HG03045 (cell line): ENCODE measurements at regions not wholly inside any gene's neighbourhood (a gene's known extent, or its start where the extent isn't known, plus 50 kb on each side); places are given as distances from the start of the nearest gene placed in this dataset.
"Not testable (repeated sequence)": the region's sequence is repeated elsewhere in the genome, so short reads cannot be mapped to it uniquely, and the experiment has no call there.

Experiments used
- ATAC-seq: cut with Tn5 transposase; IDR thresholded peaks from one replicate; pipeline ENCODE4 v1.9.1; 2021; ENCODE audit warnings: mild to moderate bottlenecking, moderate library complexity; ENCODE audit not compliant: unreplicated experiment

DNA sequence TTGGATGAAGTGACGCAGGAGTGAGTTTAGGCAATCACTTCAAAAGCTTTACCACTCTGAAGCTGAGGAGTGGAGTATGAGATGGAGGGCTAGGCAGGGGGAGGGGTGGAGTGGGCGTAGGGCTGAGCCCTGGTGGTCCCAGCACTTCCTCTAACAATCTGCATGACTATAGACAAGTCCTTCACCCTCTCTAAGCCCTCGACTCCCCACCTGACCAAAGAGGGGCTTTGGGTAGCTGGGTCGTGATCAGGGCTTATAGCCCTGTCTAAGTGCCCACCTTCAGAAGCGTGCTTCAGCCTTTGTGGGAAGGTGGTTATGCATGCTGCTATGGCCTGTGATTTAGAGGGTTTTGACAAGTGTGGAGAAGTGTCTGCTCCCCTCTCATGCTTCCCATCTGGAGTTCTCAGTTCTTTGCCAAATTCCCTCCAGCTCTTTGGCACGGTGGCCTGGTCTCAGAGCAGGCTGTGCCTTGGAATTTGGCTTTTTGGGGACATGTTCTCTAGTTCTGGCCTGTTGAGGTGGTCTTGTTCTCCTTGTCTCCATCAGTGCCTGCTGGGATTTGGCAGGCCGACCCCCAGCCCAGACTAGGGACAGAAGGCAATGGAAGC, 53.0 kb downstream of the ACTBL2 start:
- ATAC-seq = no peak

GRCh38 chr5:57429021-57429420, 53.6 kb downstream of the ACTBL2 start:
- ATAC-seq = not testable (repeated sequence)

DNA sequence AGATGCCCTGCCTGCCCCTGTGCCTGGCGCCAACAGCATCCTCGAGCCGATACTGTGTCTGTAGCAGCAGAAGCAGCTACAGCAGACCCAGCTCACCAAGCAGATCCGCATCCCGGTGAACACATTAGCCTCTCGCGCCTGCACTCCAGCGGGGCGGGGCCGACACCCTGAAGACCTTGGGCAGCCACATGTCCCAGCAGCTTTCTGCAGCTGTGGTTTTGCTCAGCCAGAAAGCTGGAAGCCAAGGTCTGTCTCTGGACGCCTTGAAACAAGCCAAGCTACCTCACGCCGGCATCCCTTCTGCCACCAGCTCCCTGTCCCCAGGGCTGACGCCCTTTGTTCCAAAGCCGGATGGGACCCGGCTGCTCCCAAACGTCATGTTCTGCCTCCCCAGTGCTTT, 59.6 kb downstream of the ACTBL2 start:
- no peak for ATAC-seq

DNA sequence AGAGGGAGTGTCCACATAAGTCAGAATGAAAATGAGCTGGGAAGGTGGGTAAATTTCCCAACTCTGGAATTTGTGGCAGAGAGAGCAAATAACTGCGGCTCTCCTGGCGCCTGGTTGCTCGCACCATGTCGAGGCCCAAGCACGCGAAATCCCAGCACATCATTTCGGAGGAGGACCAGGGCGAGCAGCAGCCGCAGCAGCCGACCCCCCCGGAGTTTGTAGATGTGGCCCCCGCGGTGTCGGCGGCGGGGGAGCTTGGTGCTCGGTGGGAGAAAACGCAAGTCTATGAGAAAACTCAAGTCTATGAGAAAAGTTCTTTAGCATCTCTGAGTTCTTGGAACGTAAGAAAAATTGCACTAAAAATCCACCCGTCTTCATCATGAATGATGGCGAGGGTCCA, 60.3 kb downstream of the ACTBL2 start:
- ATAC-seq = no peak

- no peak for ATAC-seq
Measured at GRCh38 chr5:57420801-57421200, 61.8 kb downstream of the ACTBL2 start.

DNA sequence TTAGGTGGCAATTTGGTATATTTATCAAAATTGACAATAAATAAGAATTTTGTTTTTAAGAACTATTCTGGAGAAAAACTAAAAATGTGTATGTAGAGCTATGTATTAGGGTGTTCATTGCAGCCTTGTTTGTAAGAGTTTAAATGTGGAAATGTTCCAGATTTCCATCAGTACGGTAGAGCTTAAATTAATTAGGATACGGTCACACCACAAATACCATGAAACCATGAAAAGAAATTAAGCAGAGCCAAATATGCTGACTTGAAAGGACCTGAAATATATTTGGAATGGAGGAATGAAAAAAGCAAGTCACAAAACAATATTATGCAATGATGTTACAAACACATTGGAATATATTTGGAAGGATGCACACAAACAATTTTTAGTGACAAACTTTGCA, 64.6 kb downstream of the ACTBL2 start:
- ATAC-seq = no peak

DNA sequence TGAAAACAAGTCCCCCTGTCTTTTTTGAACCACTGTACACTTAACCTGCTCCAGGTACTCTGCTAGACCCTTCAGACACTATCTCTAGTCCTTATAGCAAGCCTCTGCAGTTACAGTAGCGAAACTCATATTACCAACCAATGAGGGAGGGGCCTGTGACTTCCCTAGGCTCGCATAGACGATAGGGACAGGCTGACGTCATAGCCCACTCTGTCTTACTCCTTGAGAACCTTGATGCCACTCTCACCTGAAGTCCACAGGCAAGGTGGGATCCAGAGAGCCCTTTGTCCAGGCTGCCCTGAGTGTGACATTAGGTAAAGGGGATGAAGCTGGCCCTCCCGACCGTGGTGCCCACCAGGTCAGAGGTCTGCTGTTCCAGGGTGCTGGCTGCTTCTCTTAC, 65.3 kb downstream of the ACTBL2 start:
- no peak for ATAC-seq

DNA sequence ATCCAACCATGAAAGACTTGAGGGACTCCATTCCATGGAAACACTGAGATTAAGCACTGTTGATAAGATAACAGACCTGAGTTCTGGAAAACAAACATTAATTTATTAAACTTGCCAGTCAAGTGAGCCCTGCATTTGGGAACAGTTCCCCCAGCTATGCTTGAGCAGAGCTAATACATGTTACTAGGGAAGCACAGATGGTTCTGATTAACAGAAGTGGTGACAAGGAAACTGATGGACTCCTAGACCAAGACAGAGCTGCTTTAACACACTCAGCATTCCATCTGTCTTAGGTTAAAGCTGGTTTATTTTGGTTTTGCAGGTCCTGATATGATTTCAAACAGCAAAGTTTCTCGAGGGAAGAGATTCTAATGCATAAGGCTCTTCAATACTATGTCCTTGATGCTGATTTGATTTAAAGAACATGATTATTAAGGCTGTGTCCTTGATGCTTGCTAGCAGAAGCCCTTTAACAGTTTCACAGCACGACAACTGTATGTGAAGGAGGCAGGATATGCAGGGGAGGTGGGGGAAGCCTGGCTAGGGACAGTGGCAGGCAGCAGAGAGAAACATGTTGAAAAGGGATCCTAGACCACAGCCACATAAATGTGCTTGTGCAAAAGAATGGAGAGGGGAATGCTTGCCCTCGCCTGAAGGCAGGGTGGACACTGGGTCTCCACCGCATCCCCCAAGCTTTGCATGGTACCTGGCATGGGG, 66.2 kb downstream of the ACTBL2 start:
- no peak for ATAC-seq

- ATAC-seq = no peak
Measured at GRCh38 chr5:57414857-57415256, 67.8 kb downstream of the ACTBL2 start.

- no peak for ATAC-seq
Measured at GRCh38 chr5:57414191-57414590, 68.4 kb downstream of the ACTBL2 start.

DNA sequence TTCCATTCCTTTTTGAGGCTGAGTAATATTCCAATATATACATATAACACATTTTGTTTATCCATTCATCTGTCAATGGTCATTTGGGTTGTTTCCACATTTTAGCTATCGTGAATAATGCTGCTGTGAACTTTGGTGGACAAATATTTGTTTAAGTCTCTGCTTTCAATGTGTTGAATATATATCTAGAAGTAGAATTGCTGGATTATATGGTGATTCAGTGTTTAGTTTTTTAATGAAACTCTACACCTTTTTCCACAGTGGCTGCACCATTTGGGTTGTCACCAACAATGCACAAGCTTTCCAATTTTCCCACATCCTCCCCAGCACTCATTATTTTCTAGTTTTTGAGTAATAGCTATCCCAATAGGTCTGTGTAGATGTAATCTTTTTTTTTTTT, 69.5 kb downstream of the ACTBL2 start:
- no peak for ATAC-seq

- ATAC-seq = no peak
Measured at GRCh38 chr5:57412680-57413079, 69.9 kb downstream of the ACTBL2 start.

GRCh38 chr5:57411982-57412381, 70.6 kb downstream of the ACTBL2 start:
- ATAC-seq = no peak

DNA sequence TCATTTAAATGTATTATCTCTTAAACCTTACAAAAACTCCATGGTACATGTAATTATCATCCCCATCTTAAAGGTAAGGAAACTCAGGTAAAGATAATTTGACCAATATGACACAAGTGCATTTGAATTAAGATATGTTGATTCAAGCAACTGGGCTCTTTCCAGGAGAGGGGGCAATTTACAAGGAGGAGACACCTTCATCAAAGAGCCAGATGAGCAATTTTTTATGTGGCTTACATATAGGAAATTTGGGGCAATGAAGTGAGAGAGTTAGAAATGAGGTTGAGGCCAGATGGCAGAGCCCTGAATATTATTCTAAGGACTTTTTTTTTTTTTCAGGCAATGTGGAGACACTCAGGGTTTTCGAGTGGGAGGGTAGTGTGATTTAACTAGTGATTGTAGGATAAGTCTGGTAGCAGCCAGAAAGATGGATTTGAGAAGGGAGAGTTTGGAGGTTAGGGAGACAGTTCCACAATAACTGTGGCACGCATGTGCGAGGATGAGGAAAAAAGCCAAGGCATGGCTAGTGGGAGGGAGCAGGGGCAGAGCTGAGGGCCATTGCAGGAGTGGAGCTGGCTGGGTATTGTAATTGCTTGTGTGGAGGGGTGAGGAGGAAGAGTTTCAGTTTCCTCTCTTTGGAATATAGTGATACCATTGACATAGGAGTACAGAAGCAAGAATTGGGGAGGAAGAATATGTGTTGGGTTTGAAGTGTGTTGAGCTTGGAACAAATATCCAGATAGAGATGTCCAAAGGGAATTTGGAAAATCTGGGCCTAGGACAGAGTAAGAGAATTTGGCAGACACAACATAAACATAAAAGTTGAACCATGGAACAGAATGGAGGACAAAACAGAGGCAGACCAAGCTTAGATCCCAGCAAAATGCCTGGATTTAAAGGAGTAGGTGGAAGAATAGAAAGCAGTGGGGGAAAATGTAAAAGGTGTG, 72.0 kb downstream of the ACTBL2 start:
- no peak for ATAC-seq

DNA sequence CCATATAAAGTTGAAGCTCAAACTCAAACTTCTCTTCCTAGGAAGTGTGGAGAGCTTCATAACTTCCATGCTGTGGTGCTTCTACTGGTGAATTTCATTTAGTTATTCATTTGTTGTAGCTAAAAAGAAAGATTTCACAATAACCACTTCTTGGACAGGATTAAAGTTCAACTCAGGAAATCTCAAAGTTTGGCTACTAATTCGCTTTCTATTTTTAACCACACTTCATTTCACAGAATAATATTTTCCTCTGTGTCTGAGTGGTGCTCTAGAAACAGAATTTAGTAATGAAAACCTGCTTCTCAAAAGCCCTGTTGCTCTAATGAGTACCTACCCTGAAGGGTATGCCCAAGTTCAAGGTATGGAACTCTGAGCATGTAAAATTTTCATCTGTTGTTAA, 73.9 kb downstream of the ACTBL2 start:
- no peak for ATAC-seq

DNA sequence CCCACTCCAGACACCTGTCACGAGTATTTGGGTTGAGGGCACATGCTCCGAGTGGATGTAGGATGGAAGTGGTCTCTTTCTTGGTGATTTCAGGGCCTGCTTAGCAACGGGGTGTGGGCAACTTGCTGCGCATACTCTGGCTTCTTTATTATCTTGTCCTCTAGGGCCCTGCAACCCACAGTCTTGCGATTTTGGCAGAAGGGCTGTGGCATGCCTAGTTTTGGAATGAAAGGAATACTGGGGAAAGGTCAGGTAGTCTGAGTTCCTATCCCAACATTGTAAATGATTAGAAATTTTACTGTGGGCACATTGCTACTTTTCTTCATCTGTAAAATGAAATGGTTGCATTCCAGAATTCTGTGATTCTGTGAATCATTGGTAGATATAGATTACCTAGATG, 74.3 kb downstream of the ACTBL2 start:
- no peak for ATAC-seq

- no peak for ATAC-seq
Measured at GRCh38 chr5:57407391-57407790, 75.2 kb downstream of the ACTBL2 start.

DNA sequence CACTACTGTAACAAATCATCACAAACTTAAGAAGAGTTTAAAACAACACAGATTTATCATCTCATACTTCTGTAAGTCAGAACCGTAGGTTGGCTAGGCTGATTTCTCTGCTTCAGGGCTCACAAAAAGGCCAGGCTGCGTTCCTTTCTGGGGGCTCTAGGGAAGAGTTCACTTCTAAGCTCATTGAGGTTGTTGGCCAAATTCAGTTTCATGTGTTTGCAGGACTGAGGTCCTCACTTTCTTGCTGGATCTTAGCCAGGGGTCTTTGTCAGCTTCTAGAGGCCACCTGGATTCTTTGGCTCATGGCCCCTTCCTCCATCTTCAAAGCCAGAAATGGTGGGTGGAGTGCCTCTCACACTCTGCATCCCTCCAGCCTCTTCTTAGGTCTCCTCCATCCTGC, 76.0 kb downstream of the ACTBL2 start:
- no peak for ATAC-seq

DNA sequence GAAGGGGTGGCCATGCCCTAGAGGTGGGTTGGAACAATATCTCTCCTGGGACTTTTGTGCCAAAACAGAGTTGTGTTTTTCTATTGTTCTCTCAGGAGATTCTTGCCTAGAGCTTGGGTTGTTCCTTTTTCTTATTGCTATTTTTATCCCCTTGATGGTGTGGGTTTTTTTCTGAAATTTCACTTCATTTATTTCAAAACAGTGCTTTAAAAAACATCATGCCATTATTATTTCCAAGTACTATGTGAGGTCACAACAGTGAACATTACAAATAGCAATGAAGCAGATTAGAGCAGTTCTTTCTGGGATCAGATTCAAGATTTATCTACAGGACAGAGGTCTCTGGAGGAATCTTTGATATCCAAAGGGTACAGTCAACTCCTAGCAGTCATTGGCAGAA, 76.6 kb downstream of the ACTBL2 start:
- no peak for ATAC-seq

- ATAC-seq = no peak
Measured at GRCh38 chr5:57402761-57403160, 79.8 kb downstream of the ACTBL2 start.

DNA sequence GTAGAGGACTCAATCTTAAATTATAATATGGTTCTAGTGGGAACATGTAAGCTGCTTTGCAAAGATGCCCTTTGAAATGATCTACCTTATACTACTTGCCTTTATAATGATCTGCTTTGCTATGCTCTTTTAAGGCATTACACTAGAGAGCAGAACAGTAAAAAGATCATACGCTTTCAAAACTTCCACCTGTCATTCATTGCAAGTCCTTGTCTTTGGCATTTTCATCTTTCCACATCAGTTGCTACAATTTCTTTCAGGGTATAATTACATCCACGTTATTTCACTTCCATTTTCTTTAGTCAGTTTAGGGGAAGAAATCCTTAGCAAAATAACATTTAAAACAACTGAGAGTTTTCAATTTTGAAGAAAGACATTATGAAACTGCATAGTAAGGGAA, 80.3 kb downstream of the ACTBL2 start:
- ATAC-seq = no peak
